ENCODE measurements at regions not wholly inside any gene's neighbourhood (a gene's known extent, or its start where the extent isn't known, plus 50 kb on each side); places are given as distances from the start of the nearest gene placed in this dataset.

DNA sequence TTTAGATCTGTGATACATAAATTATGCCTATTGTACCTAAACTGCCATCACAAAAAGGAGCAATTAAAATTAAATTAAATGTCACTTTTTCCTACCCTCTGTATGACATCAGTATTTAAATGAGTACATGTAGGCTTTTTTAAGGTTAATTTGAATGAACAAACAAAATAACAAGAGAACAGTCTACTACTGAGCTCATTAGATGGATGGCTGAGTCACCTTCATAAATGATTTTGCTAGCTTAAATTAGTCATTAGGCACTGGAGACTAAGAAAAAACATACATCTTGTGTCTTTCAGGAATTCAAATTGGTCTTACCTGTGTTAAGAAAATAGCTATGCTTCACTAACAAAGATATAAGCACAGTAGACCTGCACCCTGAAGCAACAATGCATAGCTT lies 153.6 kb downstream of the RCN1 start:
- CTCF ChIA-PET = no interaction called here
- ATAC-seq (replicated peaks in 1 of 4) = no peak
- no peaks in the 10 kb centered on the region for H3K4me1 Mint-ChIP-seq

DNA sequence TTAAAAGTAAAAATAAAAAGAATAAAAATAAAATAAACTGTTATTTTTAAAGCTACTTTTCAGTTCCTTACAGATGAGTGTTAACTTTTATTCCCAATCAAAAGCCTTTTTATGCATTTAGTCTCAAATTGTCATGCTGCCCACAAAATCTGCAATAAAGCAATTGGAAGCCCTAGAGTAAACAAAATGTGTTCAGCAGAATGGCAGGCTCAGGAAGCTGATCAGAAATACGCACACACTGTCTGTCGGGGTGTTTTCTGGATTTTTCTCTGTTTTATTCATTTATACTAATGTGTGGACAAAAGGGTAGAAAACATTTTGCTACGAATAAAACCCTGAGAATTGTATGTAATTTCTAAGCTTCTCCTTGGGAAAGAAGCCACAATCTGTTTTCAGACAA lies 162.8 kb downstream of the RCN1 start:
- Histone ChIP-seq H3K4me1 (ENCODE audit: control insufficient read depth in 1 of 2, extremely low read depth in 1 of 2, insufficient read depth in 2 of 2, low read length in 2 of 2) (no peaks in the 10 kb centered on the region), H3K4me3 (ENCODE audit: control insufficient read depth in 1 of 2, extremely low read depth in 1 of 2, low read length in 1 of 2) (no peak overlapping the region), H3K27ac (ENCODE audit: low read length) (no peak overlapping the region), H3K36me3 (ENCODE audit: control insufficient read depth in 2 of 2, extremely low read depth in 1 of 2, insufficient read depth in 1 of 2, low read length in 1 of 2) (no peaks in the 10 kb centered on the region), H3K9me3 (no peaks in the 10 kb centered on the region), H3K27me3 (replicated peaks in 1 of 2; ENCODE audit: control insufficient read depth in 2 of 2, extremely low read depth in 1 of 2, insufficient read depth in 2 of 2, low read length in 1 of 2) (no peaks in the 10 kb centered on the region)
- Mint-ChIP-seq H3K4me1 (no peaks in the 10 kb centered on the region), H3K4me3 (no peak overlapping the region), H3K27ac (no peak overlapping the region), H3K27me3 (peaks cover under 1 to 7% of the 10 kb centered on the region in 2 donors), H3K9me3 (no peaks in the 10 kb centered on the region), H3K36me3 (no peaks in the 10 kb centered on the region)
- ATAC-seq (replicated peaks in 1 of 4) (no peak), DNase-seq (no peak)
- ChIA-PET POLR2A (no interaction called here), CTCF (interaction anchor here in 1 of 2 donors (0.5 kb wide), 1 partner anchor 290 kb away, joined by 3 read pairs; no protein-coding TSS in a partner anchor)
- no CpG with 5 or more reads among the region's 3 CpGs for WGBS (ENCODE audit: insufficient coverage)

More for the DNA sequence above, 153.6 kb downstream of the RCN1 start:
- no peak for DNase-seq
- Mint-ChIP-seq H3K9me3 (no peaks in the 10 kb centered on the region), H3K27ac (no peak overlapping the region), H3K4me3 (no peak overlapping the region), H3K36me3 (no peaks in the 10 kb centered on the region), H3K27me3 (peaks cover 0 to 6% of the 10 kb centered on the region in 2 donors)
- H3K36me3 ChIP-seq (ENCODE audit: control insufficient read depth in 2 of 2, extremely low read depth in 1 of 2, insufficient read depth in 1 of 2, low read length in 1 of 2) = no peaks in the 10 kb centered on the region
- POLR2A ChIA-PET = interaction anchor here in 1 of 2 donors (0.6 kb wide), 1 partner anchor 82 kb away, joined by 3 read pairs; no protein-coding TSS in a partner anchor
- H3K9me3 ChIP-seq = no peaks in the 10 kb centered on the region
- H3K4me1 ChIP-seq (ENCODE audit: control insufficient read depth in 1 of 2, extremely low read depth in 1 of 2, insufficient read depth in 2 of 2, low read length in 2 of 2) = no peaks in the 10 kb centered on the region
- H3K27ac ChIP-seq (ENCODE audit: low read length) = no peak overlapping the region
- no peaks in the 10 kb centered on the region for H3K27me3 ChIP-seq (replicated peaks in 1 of 2; ENCODE audit: control insufficient read depth in 2 of 2, extremely low read depth in 1 of 2, insufficient read depth in 2 of 2, low read length in 1 of 2)
- H3K4me3 ChIP-seq (ENCODE audit: control insufficient read depth in 1 of 2, extremely low read depth in 1 of 2, low read length in 1 of 2) = no peak overlapping the region

DNA sequence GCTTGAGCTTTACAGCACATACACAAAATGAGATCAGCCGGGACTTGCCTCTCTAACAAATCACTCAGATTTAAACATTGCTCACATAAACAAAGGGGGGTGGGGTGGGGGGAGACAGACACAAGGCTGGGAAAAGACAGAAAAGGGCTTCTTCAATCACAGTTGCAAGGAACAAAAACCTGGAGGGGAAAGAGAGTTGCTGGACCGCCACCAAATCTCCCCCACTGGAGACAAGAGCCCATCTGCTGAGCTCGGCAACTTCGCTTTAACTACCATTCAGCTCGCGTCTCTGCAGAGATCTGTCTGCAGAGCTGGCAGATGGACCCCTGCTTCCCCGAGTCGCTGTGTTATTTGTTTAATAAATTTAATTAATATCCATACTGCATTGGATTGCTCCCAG lies 165.0 kb downstream of the RCN1 start:
- ATAC-seq (replicated peaks in 1 of 4) (no peak), DNase-seq (no peak)
- Histone ChIP-seq H3K27ac (ENCODE audit: low read length) (no peak overlapping the region), H3K9me3 (no peaks in the 10 kb centered on the region), H3K27me3 (replicated peaks in 1 of 2; ENCODE audit: control insufficient read depth in 2 of 2, extremely low read depth in 1 of 2, insufficient read depth in 2 of 2, low read length in 1 of 2) (no peaks in the 10 kb centered on the region), H3K4me3 (ENCODE audit: control insufficient read depth in 1 of 2, extremely low read depth in 1 of 2, low read length in 1 of 2) (no peak overlapping the region), H3K36me3 (ENCODE audit: control insufficient read depth in 2 of 2, extremely low read depth in 1 of 2, insufficient read depth in 1 of 2, low read length in 1 of 2) (no peaks in the 10 kb centered on the region), H3K4me1 (ENCODE audit: control insufficient read depth in 1 of 2, extremely low read depth in 1 of 2, insufficient read depth in 2 of 2, low read length in 2 of 2) (no peaks in the 10 kb centered on the region)
- no peaks in the 10 kb centered on the region for H3K4me1 Mint-ChIP-seq
- H3K27ac Mint-ChIP-seq = no peak overlapping the region
- CTCF ChIA-PET = interaction anchor here in 1 of 2 donors (0.9 kb wide), 1 partner anchor 20 kb away, joined by 8 read pairs; no protein-coding TSS in a partner anchor
- POLR2A ChIA-PET = no interaction called here
- H3K27me3 Mint-ChIP-seq = peaks cover 0 to 7% of the 10 kb centered on the region in 2 donors
- no peaks in the 10 kb centered on the region for H3K9me3 Mint-ChIP-seq
- H3K4me3 Mint-ChIP-seq = no peak overlapping the region
- no CpG with 5 or more reads among the region's 8 CpGs for WGBS (ENCODE audit: insufficient coverage)
- H3K36me3 Mint-ChIP-seq = no peaks in the 10 kb centered on the region

DNA sequence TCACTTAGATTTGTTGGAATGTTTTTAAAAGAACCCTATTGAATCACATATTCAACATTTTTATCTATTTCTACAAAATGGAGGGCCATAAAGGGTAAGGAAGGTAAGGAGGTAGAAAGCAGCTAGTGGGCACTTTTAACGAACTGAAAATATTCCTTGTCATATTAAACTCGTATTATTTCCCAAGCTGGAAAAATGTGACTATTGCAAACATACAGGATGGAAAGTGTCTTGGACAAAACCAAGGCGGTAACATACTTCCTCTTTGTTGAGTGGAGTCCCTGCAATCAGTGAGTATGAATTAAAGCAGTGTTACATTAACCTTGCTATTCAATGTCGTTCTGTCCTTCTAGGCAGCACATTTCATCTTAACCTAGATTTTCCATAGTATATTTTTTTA lies 165.6 kb downstream of the RCN1 start:
- Mint-ChIP-seq H3K4me1 (no peaks in the 10 kb centered on the region), H3K4me3 (no peak overlapping the region), H3K27ac (no peak overlapping the region), H3K9me3 (no peaks in the 10 kb centered on the region), H3K27me3 (peaks cover under 1 to 7% of the 10 kb centered on the region in 2 donors), H3K36me3 (no peaks in the 10 kb centered on the region)
- no peak for ATAC-seq (replicated peaks in 1 of 4)
- ChIA-PET CTCF (no interaction called here), POLR2A (no interaction called here)
- DNase-seq = no peak
- Histone ChIP-seq H3K27me3 (replicated peaks in 1 of 2; ENCODE audit: control insufficient read depth in 2 of 2, extremely low read depth in 1 of 2, insufficient read depth in 2 of 2, low read length in 1 of 2) (no peaks in the 10 kb centered on the region), H3K4me1 (ENCODE audit: control insufficient read depth in 1 of 2, extremely low read depth in 1 of 2, insufficient read depth in 2 of 2, low read length in 2 of 2) (no peaks in the 10 kb centered on the region), H3K9me3 (no peaks in the 10 kb centered on the region), H3K36me3 (ENCODE audit: control insufficient read depth in 2 of 2, extremely low read depth in 1 of 2, insufficient read depth in 1 of 2, low read length in 1 of 2) (no peaks in the 10 kb centered on the region), H3K4me3 (ENCODE audit: control insufficient read depth in 1 of 2, extremely low read depth in 1 of 2, low read length in 1 of 2) (no peak overlapping the region), H3K27ac (ENCODE audit: low read length) (no peak overlapping the region)
- no CpG with 5 or more reads among the region's 4 CpGs for WGBS (ENCODE audit: insufficient coverage)

DNA sequence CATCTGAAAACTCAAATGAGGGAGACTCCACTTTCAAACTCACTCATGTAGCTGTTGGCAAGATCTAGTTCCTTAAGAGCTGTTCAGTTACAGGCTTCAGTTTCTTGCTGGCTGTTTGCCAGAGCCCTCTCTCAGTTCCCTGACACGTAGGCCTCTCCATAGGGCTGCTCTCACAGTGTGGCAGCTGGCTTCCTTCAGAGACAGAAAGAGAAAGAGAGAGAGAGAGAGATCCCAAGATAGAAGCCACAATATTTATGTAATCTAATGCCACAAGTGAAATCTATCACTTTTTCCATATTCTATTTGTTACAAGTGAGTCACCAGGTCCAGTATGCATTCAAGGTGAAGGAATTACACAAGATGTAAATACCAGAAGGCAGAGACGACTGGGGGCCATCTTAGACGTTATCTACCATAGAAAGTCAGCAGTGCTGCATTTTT lies 168.8 kb downstream of the RCN1 start:
- Histone ChIP-seq H3K9me3 (no peaks in the 10 kb centered on the region), H3K4me3 (ENCODE audit: control insufficient read depth in 1 of 2, extremely low read depth in 1 of 2, low read length in 1 of 2) (no peak overlapping the region), H3K27ac (ENCODE audit: low read length) (no peak overlapping the region), H3K36me3 (ENCODE audit: control insufficient read depth in 2 of 2, extremely low read depth in 1 of 2, insufficient read depth in 1 of 2, low read length in 1 of 2) (no peaks in the 10 kb centered on the region), H3K27me3 (replicated peaks in 1 of 2; ENCODE audit: control insufficient read depth in 2 of 2, extremely low read depth in 1 of 2, insufficient read depth in 2 of 2, low read length in 1 of 2) (peaks cover 0 to 2% of the 10 kb centered on the region in 2 experiments), H3K4me1 (ENCODE audit: control insufficient read depth in 1 of 2, extremely low read depth in 1 of 2, insufficient read depth in 2 of 2, low read length in 2 of 2) (no peaks in the 10 kb centered on the region)
- Mint-ChIP-seq H3K27ac (no peak overlapping the region), H3K4me3 (no peak overlapping the region), H3K4me1 (no peaks in the 10 kb centered on the region), H3K9me3 (no peaks in the 10 kb centered on the region), H3K27me3 (peaks cover 8 to 12% of the 10 kb centered on the region in 2 donors), H3K36me3 (no peaks in the 10 kb centered on the region)
- DNase-seq (peak in 1 of 35 experiments; percentile 8), ATAC-seq (replicated peaks in 1 of 4) (no peak)
- whole genome bisulfite sequencing (ENCODE audit: insufficient coverage) = 69% methylated on average over 2 of the region's 3 CpGs
- CTCF ChIA-PET = no interaction called here
- POLR2A ChIA-PET = no interaction called here

DNA sequence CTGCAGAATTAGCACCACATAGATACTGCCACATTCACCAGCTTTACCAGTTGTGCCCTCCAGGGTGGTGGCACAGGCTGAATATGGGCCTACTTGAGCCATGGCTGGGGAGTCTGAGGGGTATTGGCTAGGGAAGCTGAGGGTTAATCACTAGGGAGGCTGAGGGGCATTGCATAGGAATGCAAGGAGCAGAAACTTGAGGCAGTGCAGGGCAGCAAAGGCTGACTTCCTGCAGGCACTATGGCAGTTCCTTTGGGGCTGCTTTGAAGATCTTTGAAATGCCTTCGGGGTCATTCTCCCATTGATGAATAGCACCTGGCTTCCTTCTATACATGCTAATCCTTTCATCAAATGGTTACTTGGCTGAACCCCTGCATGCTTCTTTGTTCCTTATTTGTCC lies 171.5 kb downstream of the RCN1 start:
- ChIA-PET POLR2A (no interaction called here), CTCF (no interaction called here)
- Mint-ChIP-seq H3K27me3 (peaks cover 8 to 17% of the 10 kb centered on the region in 2 donors), H3K27ac (no peak overlapping the region), H3K4me1 (no peaks in the 10 kb centered on the region), H3K9me3 (no peaks in the 10 kb centered on the region), H3K4me3 (no peak overlapping the region), H3K36me3 (no peaks in the 10 kb centered on the region)
- Histone ChIP-seq H3K36me3 (ENCODE audit: control insufficient read depth in 2 of 2, extremely low read depth in 1 of 2, insufficient read depth in 1 of 2, low read length in 1 of 2) (no peaks in the 10 kb centered on the region), H3K4me3 (ENCODE audit: control insufficient read depth in 1 of 2, extremely low read depth in 1 of 2, low read length in 1 of 2) (no peak overlapping the region), H3K27ac (ENCODE audit: low read length) (no peak overlapping the region), H3K27me3 (replicated peaks in 1 of 2; ENCODE audit: control insufficient read depth in 2 of 2, extremely low read depth in 1 of 2, insufficient read depth in 2 of 2, low read length in 1 of 2) (peaks cover 0 to 2% of the 10 kb centered on the region in 2 experiments), H3K9me3 (no peaks in the 10 kb centered on the region), H3K4me1 (ENCODE audit: control insufficient read depth in 1 of 2, extremely low read depth in 1 of 2, insufficient read depth in 2 of 2, low read length in 2 of 2) (no peaks in the 10 kb centered on the region)
- no CpG with 5 or more reads among the region's 1 CpG for WGBS (ENCODE audit: insufficient coverage)
- ATAC-seq (replicated peaks in 1 of 4) (no peak), DNase-seq (no peak)

DNA sequence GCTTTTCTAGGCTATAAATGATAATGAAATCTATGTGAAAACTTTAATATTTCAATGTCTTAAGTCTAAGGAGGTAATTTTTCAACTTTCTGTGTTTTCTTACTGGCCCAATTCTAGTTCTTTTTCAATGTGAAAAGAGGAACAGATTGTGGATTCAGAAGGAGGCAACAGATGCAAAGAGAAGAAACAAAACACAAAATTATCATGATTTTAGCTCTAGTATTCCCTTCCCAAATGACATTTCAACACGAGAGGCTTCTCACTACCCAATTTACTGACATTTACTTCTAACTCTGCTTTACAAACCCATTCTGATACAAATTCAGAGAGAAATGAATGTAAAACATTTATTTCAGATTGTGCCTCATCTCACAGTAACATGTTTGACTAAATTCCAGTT lies 169.4 kb downstream of the WT1 start:
- H3K4me1 ChIP-seq (ENCODE audit: control insufficient read depth in 1 of 2, extremely low read depth in 1 of 2, insufficient read depth in 2 of 2, low read length in 2 of 2) = no peaks in the 10 kb centered on the region
- no peak overlapping the region for H3K27ac ChIP-seq (ENCODE audit: low read length)
- no CpG with 5 or more reads among the region's 1 CpG for WGBS (ENCODE audit: insufficient coverage)
- ChIA-PET POLR2A (no interaction called here), CTCF (no interaction called here)
- Mint-ChIP-seq H3K9me3 (no peaks in the 10 kb centered on the region), H3K4me3 (no peak overlapping the region), H3K27ac (no peak overlapping the region), H3K36me3 (no peaks in the 10 kb centered on the region), H3K4me1 (no peaks in the 10 kb centered on the region), H3K27me3 (peaks cover 8 to 17% of the 10 kb centered on the region in 2 donors)
- H3K36me3 ChIP-seq (ENCODE audit: control insufficient read depth in 2 of 2, extremely low read depth in 1 of 2, insufficient read depth in 1 of 2, low read length in 1 of 2) = no peaks in the 10 kb centered on the region
- peaks cover 0 to 2% of the 10 kb centered on the region in 2 experiments for H3K27me3 ChIP-seq (replicated peaks in 1 of 2; ENCODE audit: control insufficient read depth in 2 of 2, extremely low read depth in 1 of 2, insufficient read depth in 2 of 2, low read length in 1 of 2)
- no peak for DNase-seq
- H3K9me3 ChIP-seq = no peaks in the 10 kb centered on the region
- no peak overlapping the region for H3K4me3 ChIP-seq (ENCODE audit: control insufficient read depth in 1 of 2, extremely low read depth in 1 of 2, low read length in 1 of 2)
- no peak for ATAC-seq (replicated peaks in 1 of 4)

All from T-cell (primary cell).